AG04449 (cell line): ENCODE measurements at regions not wholly inside any gene's neighbourhood (a gene's known extent, or its start where the extent isn't known, plus 50 kb on each side); places are given as distances from the start of the nearest gene placed in this dataset.

Experiments used
- CTCF ChIA-PET: fragments of 350-600 bp; formaldehyde crosslinking; extraction: SDS; loops from one replicate; lab custom pipeline; 2021; ENCODE audit warnings: antibody characterized with exemption; lab: Yijun Ruan, JAX
- POLR2A ChIA-PET: fragments of 400-600, 350-600 bp; formaldehyde crosslinking; extraction: SDS; loops from one replicate; lab custom pipeline; 2020; ENCODE audit warnings: antibody characterized with exemption, inconsistent platforms; lab: Yijun Ruan, JAX
- DNase-seq: peaks from one replicate; pipeline ENCODE4 v3.0.0-alpha.2; 2010; ENCODE audit warnings: low read depth, low spot score
- H3K4me3 ChIP-seq: 2 replicates; pipeline ENCODE4 v1.5.1; 2011; ENCODE audit warnings: low read depth, mild to moderate bottlenecking, control low read depth, low read length
- TF ChIP-seq, protein P1 (sequence below): IDR thresholded peaks from one replicate; pipeline ENCODE4 v1.5.1; 2011; ENCODE audit warnings: mild to moderate bottlenecking, moderate library complexity, low read length, control low read depth, inconsistent platforms; ENCODE audit not compliant: insufficient read depth; ENCODE audit errors: missing control alignments

DNA sequence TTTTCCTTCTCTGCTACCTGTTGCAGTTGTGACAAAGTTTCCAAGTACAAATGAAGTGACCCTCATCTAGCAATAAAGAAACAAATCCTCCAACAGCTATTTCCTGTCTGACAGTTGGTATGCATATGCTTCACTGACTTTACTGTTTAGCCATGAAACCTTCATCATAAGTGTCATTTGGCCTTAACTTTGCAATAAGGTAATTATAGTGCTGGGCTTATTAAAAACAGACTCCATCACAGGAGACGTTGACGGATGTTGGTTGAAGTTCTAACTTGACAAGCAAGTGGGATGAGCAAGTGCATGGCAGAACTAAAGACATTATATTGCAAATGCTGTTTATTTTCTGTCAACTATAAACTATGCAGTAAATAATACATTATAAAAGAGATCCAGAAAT lies 425.2 kb downstream of the RPS29 start:
- TF ChIP-seq, protein P1, sequence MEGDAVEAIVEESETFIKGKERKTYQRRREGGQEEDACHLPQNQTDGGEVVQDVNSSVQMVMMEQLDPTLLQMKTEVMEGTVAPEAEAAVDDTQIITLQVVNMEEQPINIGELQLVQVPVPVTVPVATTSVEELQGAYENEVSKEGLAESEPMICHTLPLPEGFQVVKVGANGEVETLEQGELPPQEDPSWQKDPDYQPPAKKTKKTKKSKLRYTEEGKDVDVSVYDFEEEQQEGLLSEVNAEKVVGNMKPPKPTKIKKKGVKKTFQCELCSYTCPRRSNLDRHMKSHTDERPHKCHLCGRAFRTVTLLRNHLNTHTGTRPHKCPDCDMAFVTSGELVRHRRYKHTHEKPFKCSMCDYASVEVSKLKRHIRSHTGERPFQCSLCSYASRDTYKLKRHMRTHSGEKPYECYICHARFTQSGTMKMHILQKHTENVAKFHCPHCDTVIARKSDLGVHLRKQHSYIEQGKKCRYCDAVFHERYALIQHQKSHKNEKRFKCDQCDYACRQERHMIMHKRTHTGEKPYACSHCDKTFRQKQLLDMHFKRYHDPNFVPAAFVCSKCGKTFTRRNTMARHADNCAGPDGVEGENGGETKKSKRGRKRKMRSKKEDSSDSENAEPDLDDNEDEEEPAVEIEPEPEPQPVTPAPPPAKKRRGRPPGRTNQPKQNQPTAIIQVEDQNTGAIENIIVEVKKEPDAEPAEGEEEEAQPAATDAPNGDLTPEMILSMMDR = no peak
- CTCF ChIA-PET = no interaction called here

DNA sequence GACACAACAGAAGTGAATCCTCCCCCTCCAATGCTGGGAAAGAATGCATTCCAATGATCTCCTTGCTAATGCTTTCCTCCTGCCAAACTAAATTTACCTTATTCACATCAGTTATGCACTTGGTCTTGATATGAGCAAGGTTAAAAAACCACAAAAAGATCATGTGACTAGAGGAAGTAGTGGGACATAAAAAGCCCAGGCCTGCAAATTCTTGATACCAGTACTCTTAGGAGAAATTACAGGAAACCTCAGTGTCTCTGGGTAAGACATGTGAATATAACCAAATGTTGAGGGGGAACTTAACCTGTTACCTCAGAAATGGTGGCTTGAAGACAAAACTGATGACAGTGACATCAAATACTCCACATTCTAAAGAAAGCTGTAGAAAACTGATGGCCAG lies 427.1 kb downstream of the RPS29 start:
- ChIA-PET POLR2A (no interaction called here), CTCF (no interaction called here)
- TF ChIP-seq, protein P1 = no peak
- H3K4me3 ChIP-seq = no peak overlapping the region
- no peak for DNase-seq

More for the DNA sequence above, 425.2 kb downstream of the RPS29 start:
- DNase-seq = no peak
- POLR2A ChIA-PET = no interaction called here
- no peak overlapping the region for H3K4me3 ChIP-seq

DNA sequence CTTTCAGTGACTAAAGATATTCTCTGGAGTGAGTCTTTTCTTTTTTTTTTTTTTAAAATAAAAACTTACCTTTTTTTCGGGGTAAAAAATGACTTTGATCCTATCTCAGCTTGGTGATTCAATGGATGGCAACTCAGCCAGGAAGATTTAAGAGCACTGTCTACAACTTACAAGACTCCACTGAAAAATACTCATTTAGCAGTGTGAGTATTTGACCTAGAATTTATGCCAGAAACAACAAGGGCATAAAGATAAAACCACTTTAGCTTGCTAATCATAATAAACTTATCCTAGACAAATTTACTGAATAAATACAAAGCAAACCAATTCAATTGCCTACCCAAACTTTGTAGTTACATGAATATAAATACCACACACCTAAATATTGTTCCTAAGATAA lies 446.6 kb downstream of the RPS29 start:
- TF ChIP-seq, protein P1 = no peak
- ChIA-PET POLR2A (no interaction called here), CTCF (no interaction called here)
- DNase-seq = no peak
- no peak overlapping the region for H3K4me3 ChIP-seq

DNA sequence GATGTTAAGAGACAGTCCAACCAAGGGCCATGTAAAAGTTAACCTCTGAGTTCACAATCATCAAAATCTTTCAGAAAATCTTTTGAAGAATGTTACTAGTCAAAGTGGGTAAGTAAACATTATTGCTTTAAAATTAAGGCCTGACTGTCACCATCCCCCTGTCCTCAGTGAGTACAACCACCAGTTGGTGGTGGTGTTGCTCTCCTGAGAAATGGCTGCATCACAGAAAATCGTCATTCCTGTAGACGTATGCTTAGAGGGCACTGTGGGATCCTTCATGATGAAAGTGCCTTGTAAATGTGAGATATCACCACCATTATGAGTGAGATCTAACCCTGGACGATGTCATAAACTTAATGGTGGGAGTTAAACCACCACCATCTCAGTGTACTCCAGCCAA lies 451.2 kb downstream of the RPS29 start:
- no peak overlapping the region for H3K4me3 ChIP-seq
- ChIA-PET POLR2A (no interaction called here), CTCF (no interaction called here)
- no peak for DNase-seq
- TF ChIP-seq, protein P1 = no peak

DNA sequence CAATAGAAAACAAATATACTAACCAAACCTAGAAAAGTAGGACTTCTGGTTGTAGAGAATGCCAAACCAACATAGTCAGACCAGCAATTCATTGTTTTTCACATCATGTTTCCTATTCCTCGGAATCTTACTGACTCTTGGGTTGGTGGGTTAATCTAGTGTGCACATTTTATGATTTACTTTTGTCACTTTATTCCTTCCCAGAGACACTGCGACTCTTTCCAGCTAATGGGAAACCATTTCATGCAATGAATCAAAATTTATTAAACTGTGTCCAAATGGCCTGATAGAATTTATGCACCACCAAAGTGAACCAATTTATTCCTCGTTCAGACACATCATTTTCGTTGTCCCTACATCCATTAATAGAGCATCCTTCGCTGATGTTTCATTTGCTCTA lies 464.9 kb downstream of the RPS29 start:
- TF ChIP-seq, protein P1 = no peak
- ChIA-PET POLR2A (no interaction called here), CTCF (no interaction called here)
- DNase-seq = no peak
- no peak overlapping the region for H3K4me3 ChIP-seq

DNA sequence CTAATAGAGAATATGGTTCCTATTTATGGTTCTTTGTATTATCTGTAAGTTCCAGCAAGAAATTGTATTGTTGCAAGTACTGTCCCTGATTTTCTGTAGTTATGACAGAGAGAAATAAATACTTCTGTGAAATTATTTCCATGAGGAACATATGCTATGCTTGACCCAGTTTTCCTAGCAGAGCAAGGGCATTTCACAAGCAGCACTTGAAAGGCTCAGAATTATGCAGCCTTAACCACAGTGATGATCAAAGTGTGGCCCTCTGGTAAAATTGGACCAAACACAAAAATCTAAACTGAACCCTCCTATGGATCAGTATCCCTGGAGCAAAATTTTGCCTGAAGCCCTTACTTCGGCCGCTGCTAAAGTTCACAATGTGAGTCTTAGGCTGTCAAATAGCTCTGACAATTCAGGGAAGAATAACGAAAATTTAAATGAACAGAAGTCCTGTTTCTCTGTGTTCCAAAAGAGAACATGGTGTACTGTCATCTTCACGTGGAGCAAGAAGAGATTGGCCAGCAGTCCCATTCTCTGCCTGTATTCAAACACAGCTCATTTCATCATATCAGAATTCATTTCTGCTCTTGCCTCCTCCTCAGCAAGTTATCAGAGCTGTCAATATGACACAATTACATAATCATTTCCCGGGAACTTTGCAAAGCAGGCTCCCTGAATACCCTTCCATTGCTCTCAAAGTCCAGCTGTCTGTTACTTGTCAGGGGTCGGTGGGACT lies 471.9 kb downstream of the RPS29 start:
- H3K4me3 ChIP-seq = no peak overlapping the region
- no peak for DNase-seq
- POLR2A ChIA-PET = no interaction called here

More for the DNA sequence above, 471.9 kb downstream of the RPS29 start:
- TF ChIP-seq, protein P1 = no peak
- CTCF ChIA-PET = no interaction called here
